Stimulated activated CD8-positive, alpha-beta memory T cell treated with anti-CD3 and anti-CD28 coated beads, Interleukin-7, amount 100 ng/mL, for 24 hours (primary cell): ENCODE measurements at regions not wholly inside any gene's neighbourhood (a gene's known extent, or its start where the extent isn't known, plus 50 kb on each side); places are given as distances from the start of the nearest gene placed in this dataset.

Experiments
- DNase-seq: peaks from one replicate; pipeline ENCODE4 v3.0.0-alpha.2; 2020; ENCODE audit warnings: low read depth

GRCh38 chr2:204483608-204484081 is 61.6 kb upstream of the PARD3B start:
- DNase-seq = no peak

GRCh38 chr2:204486321-204486720 is 59.0 kb upstream of the PARD3B start:
- DNase-seq = no peak

GRCh38 chr2:204486805-204487204 is 58.5 kb upstream of the PARD3B start:
- DNase-seq = no peak

GRCh38 chr2:204487447-204488229 is 57.6 kb upstream of the PARD3B start:
- DNase-seq = no peak

- no peak for DNase-seq
Observed at GRCh38 chr2:204491528-204491927, 53.7 kb upstream of the PARD3B start.

- no peak for DNase-seq
Observed at GRCh38 chr2:204492417-204492816, 52.9 kb upstream of the PARD3B start.

GRCh38 chr2:204494681-204495080 is 50.6 kb upstream of the PARD3B start:
- DNase-seq = no peak

GRCh38 chr2:204495381-204495780 is 49.9 kb upstream of the PARD3B start:
- DNase-seq = no peak
